ENCODE measurements at regions not wholly inside any gene's neighbourhood (a gene's known extent, or its start where the extent isn't known, plus 50 kb on each side); places are given as distances from the start of the nearest gene placed in this dataset.

DNA sequence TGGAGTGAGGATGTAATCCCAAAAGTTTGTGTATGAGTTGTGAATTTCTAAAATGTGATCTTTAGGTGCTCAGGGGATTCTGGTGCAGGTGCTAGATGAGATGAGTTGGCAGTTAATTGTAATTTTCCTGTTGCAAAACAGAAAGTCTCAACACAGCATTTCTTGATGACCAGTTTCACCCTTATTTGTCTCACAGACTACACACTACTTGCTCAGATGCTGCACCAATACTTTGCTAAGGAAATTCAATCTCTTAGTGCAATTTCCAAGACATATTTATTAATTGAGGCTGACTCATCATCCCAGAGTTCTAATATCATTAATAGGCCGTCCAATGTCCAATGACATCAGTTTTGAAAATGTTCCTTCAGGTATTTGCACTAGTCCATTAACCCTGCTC is 159.2 kb upstream of the SFRP2 start:
- H3K27ac ChIP-seq = no peak overlapping the region
- intact Hi-C loops (cut with DNase I) = no loop called here
- ATAC-seq = no peak
- no peaks in the 10 kb centered on the region for H3K9me3 ChIP-seq
- H3K4me3 ChIP-seq = no peak overlapping the region
- no peaks in the 10 kb centered on the region for H3K36me3 ChIP-seq
- no peak for DNase-seq
- TF ChIP-seq, protein P1, sequence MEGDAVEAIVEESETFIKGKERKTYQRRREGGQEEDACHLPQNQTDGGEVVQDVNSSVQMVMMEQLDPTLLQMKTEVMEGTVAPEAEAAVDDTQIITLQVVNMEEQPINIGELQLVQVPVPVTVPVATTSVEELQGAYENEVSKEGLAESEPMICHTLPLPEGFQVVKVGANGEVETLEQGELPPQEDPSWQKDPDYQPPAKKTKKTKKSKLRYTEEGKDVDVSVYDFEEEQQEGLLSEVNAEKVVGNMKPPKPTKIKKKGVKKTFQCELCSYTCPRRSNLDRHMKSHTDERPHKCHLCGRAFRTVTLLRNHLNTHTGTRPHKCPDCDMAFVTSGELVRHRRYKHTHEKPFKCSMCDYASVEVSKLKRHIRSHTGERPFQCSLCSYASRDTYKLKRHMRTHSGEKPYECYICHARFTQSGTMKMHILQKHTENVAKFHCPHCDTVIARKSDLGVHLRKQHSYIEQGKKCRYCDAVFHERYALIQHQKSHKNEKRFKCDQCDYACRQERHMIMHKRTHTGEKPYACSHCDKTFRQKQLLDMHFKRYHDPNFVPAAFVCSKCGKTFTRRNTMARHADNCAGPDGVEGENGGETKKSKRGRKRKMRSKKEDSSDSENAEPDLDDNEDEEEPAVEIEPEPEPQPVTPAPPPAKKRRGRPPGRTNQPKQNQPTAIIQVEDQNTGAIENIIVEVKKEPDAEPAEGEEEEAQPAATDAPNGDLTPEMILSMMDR (IDR thresholded peaks at IDR 0.05) = no peak
- no peaks in the 10 kb centered on the region for H3K27me3 ChIP-seq
- H3K4me1 ChIP-seq = no peaks in the 10 kb centered on the region

GRCh38 chr4:153947124-153947523 is 158.2 kb upstream of the SFRP2 start:
- intact Hi-C loops (cut with DNase I) = no loop called here
- Histone ChIP-seq H3K4me3 (no peak overlapping the region), H3K27ac (no peak overlapping the region), H3K36me3 (no peaks in the 10 kb centered on the region), H3K27me3 (no peaks in the 10 kb centered on the region), H3K4me1 (no peaks in the 10 kb centered on the region), H3K9me3 (no peaks in the 10 kb centered on the region)
- DNase-seq = no peak
- ATAC-seq = no peak
- TF ChIP-seq, protein P1 (IDR thresholded peaks at IDR 0.05) = no peak

GRCh38 chr4:153945704-153946103 is 156.8 kb upstream of the SFRP2 start:
- Histone ChIP-seq H3K27ac (no peak overlapping the region), H3K27me3 (no peaks in the 10 kb centered on the region), H3K4me1 (no peaks in the 10 kb centered on the region), H3K4me3 (no peak overlapping the region), H3K36me3 (no peaks in the 10 kb centered on the region), H3K9me3 (no peaks in the 10 kb centered on the region)
- intact Hi-C loops (cut with DNase I) = no loop called here
- no peak for DNase-seq
- TF ChIP-seq, protein P1 (IDR thresholded peaks at IDR 0.05) = no peak
- no peak for ATAC-seq

DNA sequence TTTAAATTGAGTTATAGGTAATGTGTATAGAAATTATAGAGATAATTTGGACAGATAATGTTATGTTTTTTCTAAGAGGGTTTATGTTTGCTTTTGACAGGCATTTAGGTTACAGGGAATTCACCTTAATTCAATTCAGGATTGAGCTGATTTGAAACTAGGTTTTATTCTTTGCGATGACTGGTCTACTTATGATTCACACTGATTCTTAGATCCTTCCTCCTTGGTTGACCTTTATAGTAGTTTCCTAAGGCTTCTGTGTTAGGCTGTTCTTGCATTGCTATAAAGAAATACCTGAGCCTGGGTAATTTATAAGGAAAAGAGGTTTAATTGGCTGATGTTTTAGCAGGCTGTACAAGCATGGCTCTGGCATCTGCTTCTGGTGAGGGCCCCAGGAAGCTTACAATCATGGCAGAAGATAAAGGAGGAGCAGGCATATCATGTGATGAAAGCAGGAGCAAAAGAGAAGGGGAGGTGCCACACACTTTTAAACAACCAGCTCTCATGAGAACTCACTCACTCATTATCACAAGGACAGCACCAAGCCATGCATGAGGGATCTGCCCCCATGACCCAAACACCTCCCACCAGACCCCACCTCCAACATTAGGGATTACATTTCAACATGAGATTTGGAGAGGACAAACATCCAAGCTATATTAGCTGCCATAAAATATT is 155.0 kb upstream of the SFRP2 start:
- intact Hi-C loops (cut with DNase I) = no loop called here
- Histone ChIP-seq H3K27me3 (no peaks in the 10 kb centered on the region), H3K4me3 (no peak overlapping the region), H3K36me3 (no peaks in the 10 kb centered on the region), H3K4me1 (no peaks in the 10 kb centered on the region), H3K27ac (no peak overlapping the region), H3K9me3 (no peaks in the 10 kb centered on the region)
- ATAC-seq (no peak), DNase-seq (no peak)
- TF ChIP-seq, protein P1 (IDR thresholded peaks at IDR 0.05) = no peak

DNA sequence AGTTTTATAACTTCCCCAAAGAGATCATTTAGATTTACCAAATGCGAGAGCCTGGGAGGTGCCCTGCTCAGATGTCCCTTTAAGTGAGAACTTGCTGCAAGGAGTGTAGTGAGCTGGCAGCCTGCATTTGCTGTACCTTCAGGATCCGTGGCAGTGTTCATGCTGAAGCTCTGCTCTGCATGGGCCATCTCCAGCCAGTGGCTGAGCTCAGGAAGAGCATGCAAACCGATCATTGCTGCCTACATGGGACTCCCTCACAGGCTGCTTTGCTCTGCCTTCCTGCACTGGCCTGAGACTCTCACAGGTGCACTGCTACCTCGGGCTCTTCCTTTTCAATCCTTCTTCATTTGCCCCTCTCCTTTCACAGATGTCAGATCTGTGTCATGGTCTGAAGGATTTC is 152.0 kb upstream of the SFRP2 start:
- no peak overlapping the region for H3K27ac ChIP-seq
- TF ChIP-seq, protein P1 (IDR thresholded peaks at IDR 0.05) = no peak

GRCh38 chr4:153939570-153939969 is 150.7 kb upstream of the SFRP2 start:
- no peak overlapping the region for H3K4me3 ChIP-seq
- H3K9me3 ChIP-seq = no peaks in the 10 kb centered on the region
- ATAC-seq (no peak), DNase-seq (no peak)
- H3K4me1 ChIP-seq = peaks cover 3% of the 10 kb centered on the region
- intact Hi-C loops (cut with DNase I) = no loop called here
- TF ChIP-seq, protein P1 (IDR thresholded peaks at IDR 0.05) = no peak
- no peak overlapping the region for H3K27ac ChIP-seq
- no peaks in the 10 kb centered on the region for H3K36me3 ChIP-seq
- no peaks in the 10 kb centered on the region for H3K27me3 ChIP-seq

More for the DNA sequence above, 152.0 kb upstream of the SFRP2 start:
- ATAC-seq = no peak
- no peaks in the 10 kb centered on the region for H3K9me3 ChIP-seq
- intact Hi-C loops (cut with DNase I) = no loop called here
- no peak for DNase-seq
- H3K4me3 ChIP-seq = no peak overlapping the region
- no peaks in the 10 kb centered on the region for H3K27me3 ChIP-seq
- H3K4me1 ChIP-seq = no peaks in the 10 kb centered on the region
- no peaks in the 10 kb centered on the region for H3K36me3 ChIP-seq

Data from upper lobe of right lung (tissue), 1 donor.